ENCODE measurements at regions not wholly inside any gene's neighbourhood (a gene's known extent, or its start where the extent isn't known, plus 50 kb on each side); places are given as distances from the start of the nearest gene placed in this dataset.

DNA sequence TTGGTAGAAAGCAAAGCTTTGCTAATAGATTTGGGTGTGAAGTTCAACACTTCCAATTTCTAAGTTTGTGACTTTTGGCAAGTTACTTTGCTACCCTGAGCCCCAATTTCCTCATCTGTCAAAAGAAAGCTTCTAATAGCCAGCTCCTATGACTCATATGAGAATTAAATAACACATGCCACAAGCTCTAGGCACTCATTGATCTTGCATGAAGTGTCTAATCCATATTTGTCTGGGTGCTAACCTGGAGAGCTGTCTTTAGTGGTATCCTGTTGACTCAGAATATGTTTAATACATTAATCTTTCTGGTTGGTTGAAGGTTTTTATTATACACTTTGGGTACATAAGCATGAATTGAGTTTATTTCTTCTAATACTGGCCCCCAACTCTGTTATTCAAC lies 188.8 kb downstream of the POSTN start:
- H3K9ac ChIP-seq (ENCODE audit: low read length), result no peak overlapping the region
- no peak overlapping the region for H3K4me3 ChIP-seq (ENCODE audit: low read depth, low read length, poor library complexity, severe bottlenecking)
- H3K36me3 ChIP-seq (ENCODE audit: insufficient read depth, low read length), result no peaks in the 10 kb centered on the region
- H3K4me2 ChIP-seq (ENCODE audit: low read length), result no peak overlapping the region
- H3K9me2 ChIP-seq (ENCODE audit: low read depth, low read length), result no peaks in the 10 kb centered on the region
- no peak for TF ChIP-seq CTCF (IDR thresholded peaks at IDR 0.05; ENCODE audit: low read length)
- TF ChIP-seq EZH2 (IDR thresholded peaks at IDR 0.05; ENCODE audit: borderline replicate concordance, low read length), result no peak
- H3K79me2 ChIP-seq (ENCODE audit: insufficient read depth, low read length), result no peaks in the 10 kb centered on the region
- H3K27me3 ChIP-seq (ENCODE audit: insufficient read depth, low read length), result no peaks in the 10 kb centered on the region
- no peaks in the 10 kb centered on the region for H3F3A ChIP-seq (ENCODE audit: insufficient read depth, low read length)
- no peaks in the 10 kb centered on the region for H4K20me1 ChIP-seq (ENCODE audit: insufficient read depth, low read length)
- H3K9me3 ChIP-seq (ENCODE audit: low read length), result no peaks in the 10 kb centered on the region
- no peaks in the 10 kb centered on the region for H3K4me1 ChIP-seq (ENCODE audit: insufficient read depth, low read length, severe bottlenecking)
- no peak overlapping the region for H2AFZ ChIP-seq (ENCODE audit: low read length)
- H3K27ac ChIP-seq (ENCODE audit: low read depth, low read length, poor library complexity, severe bottlenecking), result no peak overlapping the region

GRCh38 chr13:37407156-37407555 lies 191.4 kb downstream of the POSTN start:
- Histone ChIP-seq H3F3A (ENCODE audit: insufficient read depth, low read length) (no peaks in the 10 kb centered on the region), H3K79me2 (ENCODE audit: insufficient read depth, low read length) (no peaks in the 10 kb centered on the region), H3K9me2 (ENCODE audit: low read depth, low read length) (no peaks in the 10 kb centered on the region), H3K27me3 (ENCODE audit: insufficient read depth, low read length) (no peaks in the 10 kb centered on the region), H3K9ac (ENCODE audit: low read length) (no peak overlapping the region), H3K4me2 (ENCODE audit: low read length) (no peak overlapping the region), H3K4me3 (ENCODE audit: low read depth, low read length, poor library complexity, severe bottlenecking) (no peak overlapping the region), H4K20me1 (ENCODE audit: insufficient read depth, low read length) (no peaks in the 10 kb centered on the region), H3K27ac (ENCODE audit: low read depth, low read length, poor library complexity, severe bottlenecking) (no peak overlapping the region), H3K36me3 (ENCODE audit: insufficient read depth, low read length) (no peaks in the 10 kb centered on the region), H2AFZ (ENCODE audit: low read length) (no peak overlapping the region), H3K4me1 (ENCODE audit: insufficient read depth, low read length, severe bottlenecking) (no peaks in the 10 kb centered on the region), H3K9me3 (ENCODE audit: low read length) (no peaks in the 10 kb centered on the region)
- TF ChIP-seq EZH2 (IDR thresholded peaks at IDR 0.05; ENCODE audit: borderline replicate concordance, low read length) (no peak), CTCF (IDR thresholded peaks at IDR 0.05; ENCODE audit: low read length) (no peak)

- Histone ChIP-seq H3K36me3 (ENCODE audit: insufficient read depth, low read length) (no peaks in the 10 kb centered on the region), H4K20me1 (ENCODE audit: insufficient read depth, low read length) (no peaks in the 10 kb centered on the region), H3K79me2 (ENCODE audit: insufficient read depth, low read length) (no peaks in the 10 kb centered on the region), H3K4me3 (ENCODE audit: low read depth, low read length, poor library complexity, severe bottlenecking) (no peak overlapping the region), H3K9me3 (ENCODE audit: low read length) (no peaks in the 10 kb centered on the region), H3F3A (ENCODE audit: insufficient read depth, low read length) (no peaks in the 10 kb centered on the region), H3K9ac (ENCODE audit: low read length) (no peak overlapping the region), H3K4me1 (ENCODE audit: insufficient read depth, low read length, severe bottlenecking) (no peaks in the 10 kb centered on the region), H3K9me2 (ENCODE audit: low read depth, low read length) (no peaks in the 10 kb centered on the region), H3K4me2 (ENCODE audit: low read length) (no peak overlapping the region), H2AFZ (ENCODE audit: low read length) (no peak overlapping the region), H3K27ac (ENCODE audit: low read depth, low read length, poor library complexity, severe bottlenecking) (no peak overlapping the region), H3K27me3 (ENCODE audit: insufficient read depth, low read length) (no peaks in the 10 kb centered on the region)
- no peak for TF ChIP-seq EZH2 (IDR thresholded peaks at IDR 0.05; ENCODE audit: borderline replicate concordance, low read length)
- TF ChIP-seq CTCF (IDR thresholded peaks at IDR 0.05; ENCODE audit: low read length), result no peak
Observed at GRCh38 chr13:37406031-37406430, 192.5 kb downstream of the POSTN start.
